OCI-LY7 (cell line): ENCODE measurements at regions not wholly inside any gene's neighbourhood (a gene's known extent, or its start where the extent isn't known, plus 50 kb on each side); places are given as distances from the start of the nearest gene placed in this dataset.

Source experiments
- BruUV-seq: library from RNA; stranded (reverse); fragments of 400-500 nt; replicated peaks from 2 replicates; lab custom pipeline; 2021; lab: Mats Ljungman, UMichigan
- CTCF ChIA-PET: fragments of 300-600 bp; sonication (Branson Sonifier 250); formaldehyde crosslinking; loops from one replicate; lab custom pipeline; 2022; ENCODE audit warnings: antibody characterized with exemption; ENCODE audit not compliant: unreplicated experiment; lab: Charles Lee
- POLR2A ChIA-PET: fragments of 300-600 bp; sonication (Branson Sonifier 250); formaldehyde crosslinking; loops from one replicate; lab custom pipeline; 2022; ENCODE audit warnings: antibody characterized with exemption; lab: Charles Lee
- DNase-seq: peaks from one replicate; pipeline ENCODE4 v3.0.0-alpha.2; 2015; ENCODE audit warnings: low spot score
- H2AFZ ChIP-seq: fragments of 200-600 bp; sonication (generic), shearing (Covaris generic); 2 replicates; pipeline ENCODE4 v1.6.1; 2014; ENCODE audit warnings: mild to moderate bottlenecking, antibody characterized with exemption, low read length, moderate library complexity
- H3K27ac ChIP-seq: fragments of 200-600 bp; sonication (generic); 2 replicates; pipeline ENCODE4 v1.5.1; 2014; ENCODE audit warnings: mixed run types, low read depth, mild to moderate bottlenecking, moderate library complexity, low read length, inconsistent platforms; ENCODE audit not compliant: poor library complexity, severe bottlenecking
- H3K36me3 ChIP-seq: fragments of 200-600 bp; sonication (generic); 2 replicates; pipeline ENCODE4 v1.6.1; 2014; ENCODE audit warnings: mild to moderate bottlenecking, antibody characterized with exemption, low read length, moderate library complexity, mixed read lengths; ENCODE audit not compliant: insufficient read depth
- H3K4me1 ChIP-seq: fragments of 200-600 bp; sonication (generic); 2 replicates; pipeline ENCODE4 v1.5.1; 2014; ENCODE audit warnings: mild to moderate bottlenecking, low read length; ENCODE audit not compliant: insufficient read depth, poor library complexity, severe bottlenecking
- H3K4me2 ChIP-seq: fragments of 200-600 bp; sonication (generic); 2 replicates; pipeline ENCODE4 v1.6.1; 2014; ENCODE audit warnings: mild to moderate bottlenecking, low read length
- H3K4me3 ChIP-seq: fragments of 200-600 bp; sonication (generic); 2 replicates; pipeline ENCODE4 v1.5.1; 2014; ENCODE audit warnings: mild to moderate bottlenecking, low read depth, low read length; ENCODE audit not compliant: poor library complexity, severe bottlenecking
- H3K79me2 ChIP-seq: fragments of 200-600 bp; sonication (generic); 2 replicates; pipeline ENCODE4 v1.6.1; 2016; ENCODE audit warnings: low read depth, mild to moderate bottlenecking, low read length, moderate library complexity, mixed read lengths; ENCODE audit not compliant: insufficient read depth
- H3K9me2 ChIP-seq: fragments of 200-600 bp; sonication (generic); 2 replicates; pipeline ENCODE4 v1.6.1; 2016; ENCODE audit warnings: mild to moderate bottlenecking, low read length, mixed read lengths; ENCODE audit not compliant: insufficient read depth
- H3K9me3 ChIP-seq: fragments of 200-600 bp; sonication (generic); 2 replicates; pipeline ENCODE4 v1.6.1; 2014; ENCODE audit warnings: mild to moderate bottlenecking, mixed run types, low read length, mixed read lengths
- H4K20me1 ChIP-seq: fragments of 200-600 bp; sonication (generic); 2 replicates; pipeline ENCODE4 v1.6.1; 2014; ENCODE audit warnings: mild to moderate bottlenecking, antibody characterized with exemption, low read length, moderate library complexity, mixed read lengths; ENCODE audit not compliant: insufficient read depth
- CTCF ChIP-seq: fragments of 200-600 bp; sonication (generic); conservative IDR thresholded peaks from 2 replicates; pipeline ENCODE4 v1.5.1; 2014; ENCODE audit warnings: mild to moderate bottlenecking, antibody characterized with exemption, low read length, moderate library complexity, mixed read lengths
- EZH2phosphoT487 ChIP-seq: fragments of 200-600 bp; sonication (generic); IDR thresholded peaks from 2 replicates; pipeline ENCODE4 v1.6.1; 2018; ENCODE audit warnings: low read depth, borderline replicate concordance, mild to moderate bottlenecking, mixed run types, antibody characterized with exemption, low read length, moderate library complexity, mixed read lengths
- intact Hi-C: fragments of 100-400 bp; cut with micrococcal nuclease; formaldehyde crosslinking; loops from one replicate; pipeline ENCODE4 v1.10.0; 2022; ENCODE audit not compliant: unreplicated experiment

GRCh38 chr11:45051621-45052020 is 94.8 kb upstream of the PRDM11 start:
- no peak overlapping the region for H3K4me2 ChIP-seq
- no peaks in the 10 kb centered on the region for H4K20me1 ChIP-seq
- peaks cover 6% of the 10 kb centered on the region for H3K4me1 ChIP-seq
- TF ChIP-seq EZH2phosphoT487, result no peak
- no peak for TF ChIP-seq CTCF
- DNase-seq, result no peak
- CTCF ChIA-PET, result no interaction called here
- no peak overlapping the region for H3K27ac ChIP-seq
- POLR2A ChIA-PET, result interaction anchor here (1.1 to 1.7 kb wide), 2 partner anchors 12 to 16 kb away, joined by 3 to 5 read pairs; no protein-coding TSS in a partner anchor
- no peak overlapping the region for H3K4me3 ChIP-seq
- no peaks in the 10 kb centered on the region for H3K9me3 ChIP-seq
- no peak overlapping the region for H2AFZ ChIP-seq
- H3K36me3 ChIP-seq, result no peaks in the 10 kb centered on the region
- no peaks in the 10 kb centered on the region for H3K9me2 ChIP-seq
- intact Hi-C loops, result no loop called here
- no peaks in the 10 kb centered on the region for H3K79me2 ChIP-seq
- no TSS peak for BruUV-seq

DNA sequence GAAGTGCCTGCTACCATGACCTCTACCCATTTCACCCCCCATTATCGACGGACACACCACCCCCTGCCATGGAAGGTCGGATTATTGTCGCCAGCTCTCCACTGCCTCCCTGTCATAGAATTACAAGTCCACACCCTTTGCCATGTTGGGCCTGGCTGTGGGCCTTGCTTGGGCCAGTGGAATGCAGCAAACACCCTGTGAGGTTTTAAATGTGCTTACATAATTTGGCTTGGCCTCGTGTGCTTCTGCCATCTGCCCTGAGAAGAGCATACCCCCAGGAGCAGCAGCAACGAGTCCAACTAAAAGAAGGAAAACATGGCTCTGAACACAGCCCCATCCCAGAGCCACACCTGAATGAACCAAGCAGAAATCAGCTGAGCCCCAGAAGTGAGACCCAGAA is 94.1 kb upstream of the PRDM11 start:
- ChIA-PET CTCF (no interaction called here), POLR2A (interaction anchor here (1.1 kb wide), 1 partner anchor 11 kb away, joined by 3 read pairs; no protein-coding TSS in a partner anchor)
- H3K9me3 ChIP-seq, result no peaks in the 10 kb centered on the region

More for the DNA sequence above, 94.1 kb upstream of the PRDM11 start:
- Histone ChIP-seq H3K27ac (no peak overlapping the region), H3K36me3 (no peaks in the 10 kb centered on the region), H3K4me1 (peaks cover 6% of the 10 kb centered on the region), H3K4me3 (no peak overlapping the region), H3K9me2 (no peaks in the 10 kb centered on the region), H4K20me1 (no peaks in the 10 kb centered on the region), H3K4me2 (no peak overlapping the region), H3K79me2 (no peaks in the 10 kb centered on the region), H2AFZ (no peak overlapping the region)
- no peak for DNase-seq
- TF ChIP-seq CTCF (no peak), EZH2phosphoT487 (no peak)
- no TSS peak for BruUV-seq
- intact Hi-C loops, result no loop called here
